CD4-positive, alpha-beta T cell treated with Interferon alpha-2 for 1 hour (primary cell): ENCODE measurements at regions not wholly inside any gene's neighbourhood (a gene's known extent, or its start where the extent isn't known, plus 50 kb on each side); places are given as distances from the start of the nearest gene placed in this dataset.
"Not testable (repeated sequence)": the region's sequence is repeated elsewhere in the genome, so short reads cannot be mapped to it uniquely, and the experiment has no call there.

ENCODE experiments used
- DNase-seq, 2 donors: peaks; one replicate each; pipeline ENCODE4 v3.0.0-alpha.2; 2020 to 2022

- DNase-seq: no peak
These were observed 53.8 kb downstream of the COX7C start for GRCh38 chr5:86671536-86671935.

GRCh38 chr5:86674069-86674468, 56.3 kb downstream of the COX7C start:
- DNase-seq: no peak

- no peak for DNase-seq
These were observed 57.6 kb downstream of the COX7C start for GRCh38 chr5:86675311-86675710.

GRCh38 chr5:86679529-86679928, 61.8 kb downstream of the COX7C start:
- peak in 1 of 2 donors; percentile 24 for DNase-seq

- DNase-seq: no peak
These were observed 62.2 kb downstream of the COX7C start for GRCh38 chr5:86679949-86680348.

- DNase-seq: no peak
These were observed 66.5 kb downstream of the COX7C start for GRCh38 chr5:86684222-86684621.

GRCh38 chr5:86686046-86686445, 68.3 kb downstream of the COX7C start:
- DNase-seq: no peak

GRCh38 chr5:86688406-86688805, 70.7 kb downstream of the COX7C start:
- no peak for DNase-seq

- no peak for DNase-seq
These were observed 71.5 kb downstream of the COX7C start for GRCh38 chr5:86689103-86689729.

- DNase-seq: no peak
These were observed 91.6 kb downstream of the COX7C start for GRCh38 chr5:86709157-86709881.

- no peak for DNase-seq
These were observed 98.4 kb downstream of the COX7C start for GRCh38 chr5:86716121-86716520.

- DNase-seq: not testable (repeated sequence)
These were observed 113.8 kb downstream of the COX7C start for GRCh38 chr5:86731319-86732117.

- DNase-seq: no peak
These were observed 117.6 kb downstream of the COX7C start for GRCh38 chr5:86735370-86735769.

GRCh38 chr5:86737579-86737978, 119.8 kb downstream of the COX7C start:
- no peak for DNase-seq

GRCh38 chr5:86748538-86749105, 130.9 kb downstream of the COX7C start:
- DNase-seq: no peak

GRCh38 chr5:86749841-86750240, 132.1 kb downstream of the COX7C start:
- DNase-seq: no peak

- no peak for DNase-seq
These were observed 139.1 kb downstream of the COX7C start for GRCh38 chr5:86756839-86757238.

GRCh38 chr5:86757824-86758223, 140.1 kb downstream of the COX7C start:
- DNase-seq: no peak

GRCh38 chr5:86760661-86761060, 142.9 kb downstream of the COX7C start:
- DNase-seq: no peak

GRCh38 chr5:86763929-86764328, 146.2 kb downstream of the COX7C start:
- DNase-seq: no peak

GRCh38 chr5:86765778-86766502, 148.2 kb downstream of the COX7C start:
- DNase-seq: no peak

GRCh38 chr5:86768699-86769202, 151.0 kb downstream of the COX7C start:
- DNase-seq: no peak

- DNase-seq: no peak
These were observed 162.3 kb downstream of the COX7C start for GRCh38 chr5:86780018-86780417.
